ENCODE measurements at regions not wholly inside any gene's neighbourhood (a gene's known extent, or its start where the extent isn't known, plus 50 kb on each side); places are given as distances from the start of the nearest gene placed in this dataset.
"Not testable (repeated sequence)": the region's sequence is repeated elsewhere in the genome, so short reads cannot be mapped to it uniquely, and the experiment has no call there.

GRCh38 chr1:58057826-58058225, 488.7 kb downstream of the OMA1 start:
- no peak for DNase-seq

- DNase-seq: not testable (repeated sequence)
Measured at GRCh38 chr1:58051187-58051586, 495.3 kb downstream of the OMA1 start.

DNA sequence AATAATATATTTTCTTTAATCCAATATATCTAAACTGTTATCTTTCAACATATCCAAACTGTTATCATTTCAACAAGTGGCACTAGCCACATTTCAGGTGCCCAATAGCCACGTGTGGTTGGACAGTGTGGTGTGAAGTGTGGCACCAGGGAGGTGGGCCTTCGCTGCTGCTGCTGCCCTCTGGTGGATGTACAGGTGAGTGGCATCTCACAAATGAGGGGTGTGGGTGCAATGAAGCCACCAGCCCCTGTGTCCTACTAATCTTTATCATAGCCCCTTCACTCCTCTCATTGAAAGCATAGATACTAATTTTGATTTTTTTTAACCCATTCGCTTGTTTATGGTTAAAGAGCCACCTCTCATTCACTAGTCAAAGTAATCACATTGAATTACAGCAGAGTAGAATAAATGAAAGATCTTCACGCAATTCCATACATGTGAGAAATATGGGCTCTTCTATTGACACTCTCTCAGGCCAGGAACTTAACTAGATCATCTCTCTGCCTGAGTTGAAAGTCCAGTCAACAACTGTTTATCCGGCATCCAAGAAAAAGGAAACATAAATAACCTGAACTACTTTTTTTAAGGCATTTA, 499.2 kb downstream of the OMA1 start:
- DNase-seq: peak; percentile 37

GRCh38 chr1:58045094-58045705, 501.3 kb downstream of the OMA1 start:
- DNase-seq: no peak

GRCh38 chr1:58041621-58042020, 504.9 kb downstream of the OMA1 start:
- no peak for DNase-seq

GRCh38 chr1:58038574-58038973, 508.0 kb downstream of the OMA1 start:
- DNase-seq: no peak

DNA sequence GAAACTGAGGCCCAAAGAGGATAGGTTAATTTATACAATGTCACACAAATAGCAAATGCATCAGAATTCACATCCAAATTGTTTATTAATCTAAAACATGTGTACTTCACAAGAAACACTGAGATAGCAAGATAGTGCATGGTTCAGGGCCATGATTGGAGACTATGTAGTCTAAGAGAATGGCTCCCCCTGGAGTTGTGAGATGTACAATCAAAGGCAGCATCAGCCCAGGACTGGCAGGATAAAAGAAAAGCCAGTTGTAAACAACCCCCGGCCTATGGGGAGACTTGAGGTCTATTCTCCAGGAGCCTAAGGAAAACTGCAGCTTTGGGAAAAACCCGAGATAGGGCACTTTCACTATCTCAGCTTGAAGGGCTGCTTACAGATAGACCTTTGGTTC, 511.0 kb downstream of the OMA1 start:
- DNase-seq: no peak

DNA sequence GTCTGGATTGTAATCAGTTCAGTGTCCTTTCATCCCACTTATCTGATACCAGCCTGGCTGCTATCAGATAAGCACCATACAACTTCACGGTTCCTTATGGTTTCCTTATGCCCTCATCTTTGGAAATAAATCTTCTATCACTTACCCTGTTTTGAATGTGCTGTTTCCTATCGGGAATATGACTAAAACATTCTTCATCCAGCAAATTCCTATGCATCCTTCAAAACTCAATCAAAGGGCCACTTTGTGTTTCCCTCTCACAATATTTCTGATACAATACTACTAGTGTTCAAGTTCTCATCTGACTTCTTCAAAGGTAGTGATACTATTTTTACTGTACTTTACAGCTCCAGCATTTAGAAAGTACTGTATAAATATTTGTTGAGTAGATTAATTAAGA, 513.2 kb downstream of the OMA1 start:
- DNase-seq: no peak

GRCh38 chr1:58032611-58033073, 513.9 kb downstream of the OMA1 start:
- DNase-seq: no peak

- DNase-seq: no peak
Measured at GRCh38 chr1:58031416-58031815, 515.1 kb downstream of the OMA1 start.

DNA sequence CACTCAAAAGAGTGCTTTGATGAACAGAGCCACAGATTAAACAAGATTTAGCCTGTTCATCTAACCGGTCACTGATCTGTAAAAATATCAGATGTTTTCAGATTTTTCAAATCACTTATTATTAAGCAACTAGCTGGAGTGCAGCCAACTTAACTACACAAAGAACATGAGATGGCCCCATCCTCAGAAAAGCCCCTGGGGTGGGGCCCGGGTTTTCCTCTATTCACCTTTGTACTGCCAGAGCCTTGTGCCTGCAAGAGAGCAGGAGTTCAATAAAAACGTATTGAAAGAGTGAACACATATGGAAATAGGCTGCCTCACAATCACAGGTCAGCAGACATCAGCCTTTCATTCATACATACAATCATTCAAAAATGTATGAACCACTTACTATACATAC, 516.1 kb downstream of the OMA1 start:
- DNase-seq: no peak

GRCh38 chr1:58017641-58018040, 528.9 kb downstream of the OMA1 start:
- DNase-seq: no peak

- no peak for DNase-seq
Measured at GRCh38 chr1:58013237-58013636, 533.3 kb downstream of the OMA1 start.

- DNase-seq: no peak
Measured at GRCh38 chr1:58011978-58012377, 534.5 kb downstream of the OMA1 start.

DNA sequence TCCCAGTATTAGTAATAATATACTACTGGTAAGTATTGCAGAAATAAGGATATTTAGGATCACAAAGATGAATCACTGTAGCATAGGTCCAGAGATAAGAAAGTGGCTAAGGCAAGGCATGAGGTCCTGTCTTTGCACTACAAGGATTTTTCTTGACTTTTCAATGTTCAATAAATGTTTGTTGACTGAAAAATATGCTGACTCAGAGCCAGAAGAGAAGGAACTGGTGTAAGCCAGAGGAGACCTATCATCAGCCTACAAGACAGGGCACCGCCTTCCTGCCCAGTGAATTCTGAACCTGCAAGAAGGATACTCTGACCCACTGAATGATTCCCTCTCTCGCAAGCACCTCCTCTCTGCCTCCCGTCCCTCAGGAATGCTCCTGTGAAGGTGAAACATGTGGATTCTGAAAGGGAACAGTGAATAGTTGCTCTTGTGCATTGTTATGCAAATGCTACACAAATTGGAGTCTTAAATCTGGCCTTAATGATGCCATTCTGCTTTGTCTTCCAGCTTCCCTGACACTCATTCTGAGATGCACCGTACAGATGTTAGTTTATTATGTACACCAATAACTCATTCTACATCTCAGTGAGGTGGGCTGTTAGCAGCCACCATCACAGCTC, 540.0 kb downstream of the OMA1 start:
- no peak for DNase-seq

GRCh38 chr1:58005212-58005611, 541.3 kb downstream of the OMA1 start:
- no peak for DNase-seq

- DNase-seq: no peak
Measured at GRCh38 chr1:58003988-58004387, 542.5 kb downstream of the OMA1 start.

GRCh38 chr1:58003059-58003458, 543.5 kb downstream of the OMA1 start:
- DNase-seq: no peak

- no peak for DNase-seq
Measured at GRCh38 chr1:58000821-58001220, 545.7 kb downstream of the OMA1 start.

DNA sequence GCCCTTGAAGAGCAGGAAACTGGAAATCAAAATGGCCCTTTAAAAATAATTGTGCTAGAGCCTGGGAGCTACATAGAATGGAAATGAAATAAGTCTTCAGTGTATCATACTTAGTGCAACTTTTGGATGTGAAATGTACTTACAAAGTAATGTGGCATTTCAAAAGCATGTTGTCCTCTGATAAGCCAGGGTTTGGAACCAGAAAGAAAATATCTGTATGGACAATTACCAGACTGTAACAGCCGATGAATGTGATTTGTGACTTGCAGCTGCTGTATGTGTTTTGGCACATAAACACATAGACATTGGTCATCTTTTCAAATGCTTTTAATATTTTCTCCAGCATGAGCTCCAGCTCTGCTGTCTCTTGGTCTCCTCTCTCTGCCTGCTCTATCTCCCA, 546.4 kb downstream of the OMA1 start:
- no peak for DNase-seq

GRCh38 chr1:57996400-57996799, 550.1 kb downstream of the OMA1 start:
- no peak for DNase-seq

DNA sequence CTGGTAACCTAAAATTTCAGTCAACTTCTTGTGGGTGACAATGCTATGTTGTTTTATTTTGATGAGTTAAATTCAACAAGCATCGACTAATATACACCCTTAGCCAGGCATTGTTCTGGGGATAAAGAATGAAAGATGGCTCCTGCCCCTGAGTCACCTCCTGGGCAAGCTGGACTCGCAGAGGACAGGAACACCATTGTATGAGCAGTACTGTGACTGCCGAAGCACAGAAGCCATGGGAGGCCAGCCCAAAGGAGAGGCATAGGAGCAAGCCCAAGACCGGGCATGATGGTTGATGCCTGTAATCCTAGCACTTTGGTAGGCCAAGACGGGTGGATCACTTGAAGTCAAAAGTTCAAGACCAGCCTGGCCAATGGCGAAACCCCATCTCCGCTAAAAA, 555.2 kb downstream of the OMA1 start:
- DNase-seq: no peak

DNA sequence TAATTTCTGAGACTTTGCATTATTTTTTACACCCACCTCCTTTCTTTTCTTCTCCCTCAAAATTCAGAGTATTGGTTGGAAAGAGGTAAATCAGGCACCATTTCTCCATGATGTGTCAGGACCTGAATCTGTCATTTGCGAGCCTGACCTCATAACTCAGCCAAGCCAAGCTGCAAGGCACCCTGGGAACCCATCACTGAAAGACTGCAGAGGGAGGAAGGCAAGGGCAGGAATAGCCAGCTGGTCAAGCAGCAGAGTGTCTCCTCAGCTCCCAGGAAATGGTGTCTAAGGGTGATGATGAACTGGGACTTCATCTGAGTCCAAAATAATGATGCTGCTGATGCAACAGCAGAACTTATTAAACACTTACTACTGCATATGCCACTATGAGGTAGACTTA, 556.6 kb downstream of the OMA1 start:
- no peak for DNase-seq

GRCh38 chr1:57987523-57987922, 559.0 kb downstream of the OMA1 start:
- no peak for DNase-seq

DNA sequence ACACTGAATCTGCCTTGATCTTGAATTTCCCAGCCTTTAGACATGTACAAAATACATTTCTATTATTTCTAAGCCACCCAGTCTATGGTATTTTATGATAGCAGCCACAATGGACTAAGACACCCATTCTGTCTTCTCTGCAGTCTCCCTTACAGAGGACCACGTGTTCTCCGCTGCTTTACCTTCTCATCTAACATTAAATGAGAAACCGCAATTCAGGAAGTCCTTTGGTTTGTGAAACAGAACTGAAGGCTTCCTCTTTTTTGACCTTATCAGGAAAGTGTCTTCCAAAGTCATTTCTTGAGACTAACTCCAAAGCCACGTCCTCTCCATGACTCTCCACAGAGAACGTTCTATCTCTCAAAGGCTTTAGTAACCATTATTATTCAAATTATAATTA, 560.1 kb downstream of the OMA1 start:
- DNase-seq: no peak

Data from activated CD4-positive, alpha-beta T cell treated with anti-CD3 and anti-CD28 coated beads, Interleukin-2, Interleukin-6, amounts not matched to agents 100 ng/mL and 50 ng/mL, durations not matched to agents 16 hours and 8 hours (primary cell).